Embryonic facial prominence (tissue), 1 donor: ENCODE measurements at regions not wholly inside any gene's neighbourhood (a gene's known extent, or its start where the extent isn't known, plus 50 kb on each side); places are given as distances from the start of the nearest gene placed in this dataset.

ENCODE experiments used
- DNase-seq: peaks from one replicate; pipeline ENCODE4 v3.0.0-alpha.2; 2016; ENCODE audit errors: extremely low spot score

GRCh38 chr18:67875060-67875459 lies 358.5 kb upstream of the DSEL start:
- no peak for DNase-seq

- DNase-seq, result no peak
Measured at GRCh38 chr18:67865400-67865799, 348.9 kb upstream of the DSEL start.

- DNase-seq, result no peak
Measured at GRCh38 chr18:67864677-67865340, 348.3 kb upstream of the DSEL start.

GRCh38 chr18:67862069-67862468 lies 345.5 kb upstream of the DSEL start:
- DNase-seq, result no peak

GRCh38 chr18:67854340-67854739 lies 337.8 kb upstream of the DSEL start:
- DNase-seq, result no peak

- no peak for DNase-seq
Measured at GRCh38 chr18:67846422-67847098, 330.0 kb upstream of the DSEL start.

- no peak for DNase-seq
Measured at GRCh38 chr18:67845035-67845434, 328.5 kb upstream of the DSEL start.

GRCh38 chr18:67840379-67840778 lies 323.9 kb upstream of the DSEL start:
- DNase-seq, result no peak

- DNase-seq, result no peak
Measured at GRCh38 chr18:67818432-67818831, 301.9 kb upstream of the DSEL start.

GRCh38 chr18:67815280-67815679 lies 298.8 kb upstream of the DSEL start:
- DNase-seq, result no peak

GRCh38 chr18:67813380-67814028 lies 297.0 kb upstream of the DSEL start:
- no peak for DNase-seq

GRCh38 chr18:67805261-67805660 lies 288.7 kb upstream of the DSEL start:
- no peak for DNase-seq

- DNase-seq, result no peak
Measured at GRCh38 chr18:67794521-67794920, 278.0 kb upstream of the DSEL start.

GRCh38 chr18:67790527-67790926 lies 274.0 kb upstream of the DSEL start:
- DNase-seq, result no peak

GRCh38 chr18:67789165-67789545 lies 272.6 kb upstream of the DSEL start:
- no peak for DNase-seq

- no peak for DNase-seq
Measured at GRCh38 chr18:67788310-67789164, 272.0 kb upstream of the DSEL start.

- DNase-seq, result no peak
Measured at GRCh38 chr18:67783196-67783946, 266.9 kb upstream of the DSEL start.

- no peak for DNase-seq
Measured at GRCh38 chr18:67778016-67778415, 261.5 kb upstream of the DSEL start.

GRCh38 chr18:67776929-67777328 lies 260.4 kb upstream of the DSEL start:
- DNase-seq, result no peak

GRCh38 chr18:67771271-67771670 lies 254.8 kb upstream of the DSEL start:
- no peak for DNase-seq

- DNase-seq, result no peak
Measured at GRCh38 chr18:67770520-67770919, 254.0 kb upstream of the DSEL start.

GRCh38 chr18:67766930-67767329 lies 250.4 kb upstream of the DSEL start:
- no peak for DNase-seq
